Urothelium cell line (cell line): ENCODE measurements at regions not wholly inside any gene's neighbourhood (a gene's known extent, or its start where the extent isn't known, plus 50 kb on each side); places are given as distances from the start of the nearest gene placed in this dataset.
"Not testable (repeated sequence)": the region's sequence is repeated elsewhere in the genome, so short reads cannot be mapped to it uniquely, and the experiment has no call there.

Experiments
- DNase-seq: peaks from one replicate; pipeline ENCODE4 v3.0.0; 2011; ENCODE audit warnings: low spot score, mixed read lengths
- FAIRE-seq: peaks from 2 replicates; lab custom pipeline; 2011; peaks lifted over from hg19 to GRCh38; lab: Jason Lieb, UNC

- no peak for FAIRE-seq
- no peak for DNase-seq
These were observed 207.4 kb downstream of the OPA1 start for GRCh38 chr3:193800138-193801043.

GRCh38 chr3:193801097-193801496 lies 208.1 kb downstream of the OPA1 start:
- DNase-seq (no peak), FAIRE-seq (no peak)

GRCh38 chr3:193803288-193803687 lies 210.3 kb downstream of the OPA1 start:
- FAIRE-seq, result no peak
- DNase-seq, result no peak

- peak; percentile 68 for FAIRE-seq
These were observed 212.4 kb downstream of the OPA1 start for GRCh38 chr3:193805448-193805847.

GRCh38 chr3:193808317-193808716 lies 215.3 kb downstream of the OPA1 start:
- no peak for DNase-seq
- no peak for FAIRE-seq

More at GRCh38 chr3:193805448-193805847, 212.4 kb downstream of the OPA1 start:
- DNase-seq, result peak; percentile 94

GRCh38 chr3:193809106-193809505 lies 216.1 kb downstream of the OPA1 start:
- DNase-seq, result no peak
- no peak for FAIRE-seq

- FAIRE-seq (no peak), DNase-seq (no peak)
These were observed 219.2 kb downstream of the OPA1 start for GRCh38 chr3:193812078-193812725.

- FAIRE-seq, result no peak
- no peak for DNase-seq
These were observed 219.9 kb downstream of the OPA1 start for GRCh38 chr3:193812791-193813500.

- DNase-seq (no peak), FAIRE-seq (no peak)
These were observed 220.5 kb downstream of the OPA1 start for GRCh38 chr3:193813501-193813830.

GRCh38 chr3:193814166-193814892 lies 221.3 kb downstream of the OPA1 start:
- DNase-seq, result no peak
- no peak for FAIRE-seq

- DNase-seq (no peak), FAIRE-seq (no peak)
These were observed 222.4 kb downstream of the OPA1 start for GRCh38 chr3:193815246-193816027.

- DNase-seq (no peak), FAIRE-seq (no peak)
These were observed 223.0 kb downstream of the OPA1 start for GRCh38 chr3:193816028-193816395.

GRCh38 chr3:193816656-193817311 lies 223.8 kb downstream of the OPA1 start:
- no peak for FAIRE-seq

GRCh38 chr3:193819117-193820010 lies 226.4 kb downstream of the OPA1 start:
- FAIRE-seq, result no peak

More at GRCh38 chr3:193816656-193817311, 223.8 kb downstream of the OPA1 start:
- DNase-seq, result no peak

GRCh38 chr3:193821151-193821668 lies 228.2 kb downstream of the OPA1 start:
- FAIRE-seq, result no peak
- no peak for DNase-seq

More at GRCh38 chr3:193819117-193820010, 226.4 kb downstream of the OPA1 start:
- no peak for DNase-seq

GRCh38 chr3:193822492-193823212 lies 229.6 kb downstream of the OPA1 start:
- DNase-seq (no peak), FAIRE-seq (no peak)

GRCh38 chr3:193823213-193823605 lies 230.2 kb downstream of the OPA1 start:
- FAIRE-seq, DNase-seq: not testable (repeated sequence)

- DNase-seq (no peak), FAIRE-seq (no peak)
These were observed 231.4 kb downstream of the OPA1 start for GRCh38 chr3:193824365-193824764.
